Spleen (tissue), 11 donors: ENCODE measurements at regions not wholly inside any gene's neighbourhood (a gene's known extent, or its start where the extent isn't known, plus 50 kb on each side); places are given as distances from the start of the nearest gene placed in this dataset.

ENCODE experiments used
- DNase-seq: peaks from one replicate; pipeline ENCODE4 v3.0.0-alpha.2; 2020
- H3K27ac ChIP-seq, 8 donors: fragments of 200-600 bp; sonication (generic) in 7 of 8; 1 replicate in 4 of 8; 2 replicates in 4 of 8; pipeline versions ENCODE4 v1.5.0 to v1.8.0; 2016 to 2021; ENCODE audit warnings: inconsistent platforms in 4 of 8, mild to moderate bottlenecking in 4 of 8, moderate library complexity in 1 of 8
- H3K27me3 ChIP-seq, 7 donors: fragments of 200-600 bp; sonication (generic) in 6 of 7; replicated peaks in 1 of 7; 1 replicate in 4 of 7; 2 replicates in 3 of 7; pipeline versions ENCODE4 v1.5.0 to v1.8.0; 2016 to 2021; ENCODE audit warnings: inconsistent platforms in 3 of 7, mild to moderate bottlenecking in 1 of 7
- H3K36me3 ChIP-seq, 6 donors: fragments of 200-600 bp; sonication (generic) in 5 of 6; 1 replicate in 4 of 6; 2 replicates in 2 of 6; pipeline versions ENCODE4 v1.5.0 to v1.8.0; 2016 to 2021; ENCODE audit warnings: inconsistent platforms in 2 of 6
- H3K4me1 ChIP-seq, 6 donors: fragments of 200-600 bp; sonication (generic) in 5 of 6; 1 replicate in 3 of 6; 2 replicates in 3 of 6; pipeline versions ENCODE4 v1.5.0 to v1.8.0; 2016 to 2021; ENCODE audit warnings: inconsistent platforms in 3 of 6
- H3K4me3 ChIP-seq, 8 donors: fragments of 200-600 bp; sonication (generic) in 7 of 8; 1 replicate in 4 of 8; 2 replicates in 4 of 8; pipeline versions ENCODE4 v1.5.0 to v1.8.0; 2016 to 2021; ENCODE audit warnings: inconsistent platforms in 4 of 8, mild to moderate bottlenecking in 4 of 8, moderate library complexity in 2 of 8
- H3K9me3 ChIP-seq, 8 donors: fragments of 200-600 bp; sonication (generic) in 7 of 8; 1 replicate in 4 of 8; 2 replicates in 4 of 8; pipeline versions ENCODE4 v1.5.0 to v1.8.0; 2016 to 2021; ENCODE audit warnings: inconsistent platforms in 4 of 8
- POLR2A ChIP-seq, 3 donors: fragments of 450-650 bp; IDR thresholded peaks; one replicate each; pipeline ENCODE4 v1.5.1; 2017; ENCODE audit warnings: antibody characterized with exemption in 3 of 3, mild to moderate bottlenecking in 1 of 3
- POLR2AphosphoS5 ChIP-seq, 3 donors: sonication (generic); formaldehyde crosslinking; IDR thresholded peaks; one replicate each; pipeline ENCODE4 v1.5.1; 2017; ENCODE audit warnings: antibody characterized with exemption in 3 of 3
- WGBS, 5 donors: extraction: QIAGEN DNeasy Blood & Tissue Kit in 3 of 5; methylation state at CpG; one replicate each; pipeline versions ENCODE4 v1.1.5 to v1.1.7; 2013 to 2018; 5-methylcytosine and 5-hydroxymethylcytosine counted together
- intact Hi-C: fragments of 100-400 bp; cut with DNase I; formaldehyde crosslinking; loops from one replicate; pipeline ENCODE4 v1.15.0; 2023; ENCODE audit warnings: low total_unique reads
- TF ChIP-seq, protein P1 (sequence below), 11 experiments: fragments of 200-600 bp in 7 of 11; fragments of 450-650 bp in 4 of 11; sonication (generic) in 4 of 11; IDR thresholded peaks in 8 of 11; conservative IDR thresholded peaks in 3 of 11; 1 replicate in 7 of 11; 2 replicates in 4 of 11; pipeline versions ENCODE4 v1.4.0 to v1.8.0; 2016 to 2021; ENCODE audit warnings: antibody characterized with exemption in 11 of 11, inconsistent platforms in 4 of 11, mild to moderate bottlenecking in 1 of 11
- donor health status: healthy with polysubstance abuse.
- donor health status: DM: no; HTN: no; CAD: no; lungs with moderate emphysema.
- donor health status: DM: no; HTN: no; CAD: no.
- donor health status: Bipolar disorder and iron deficiency.
- donor health status: healthy.
- donor health status: DM: no; HTN: no; CAD: no.
- donor health status: DM: yes; HTN: yes; CAD: no.

DNA sequence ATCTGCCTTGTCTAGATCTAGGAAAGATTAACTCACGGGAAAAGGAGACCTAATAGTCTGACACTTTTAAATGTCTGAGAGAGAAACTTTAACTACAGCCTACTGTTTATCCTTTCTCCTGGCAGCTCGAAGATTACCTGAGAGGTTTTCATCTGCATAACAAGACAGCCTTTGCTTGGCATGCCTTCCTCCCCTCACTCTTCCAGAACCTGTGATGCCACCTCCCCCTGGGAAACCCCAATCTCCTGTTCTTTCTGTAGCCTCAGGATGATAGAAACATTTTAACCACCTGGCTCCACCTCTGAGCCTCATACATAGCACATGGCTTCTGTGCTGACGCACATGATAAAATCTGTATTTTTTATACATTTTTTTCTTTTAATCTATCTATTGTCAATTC is 420.8 kb downstream of the CNTN6 start:
- DNase-seq: no peak
- no peak for TF ChIP-seq POLR2AphosphoS5 (IDR thresholded peaks at IDR 0.05)
- TF ChIP-seq, protein P1, sequence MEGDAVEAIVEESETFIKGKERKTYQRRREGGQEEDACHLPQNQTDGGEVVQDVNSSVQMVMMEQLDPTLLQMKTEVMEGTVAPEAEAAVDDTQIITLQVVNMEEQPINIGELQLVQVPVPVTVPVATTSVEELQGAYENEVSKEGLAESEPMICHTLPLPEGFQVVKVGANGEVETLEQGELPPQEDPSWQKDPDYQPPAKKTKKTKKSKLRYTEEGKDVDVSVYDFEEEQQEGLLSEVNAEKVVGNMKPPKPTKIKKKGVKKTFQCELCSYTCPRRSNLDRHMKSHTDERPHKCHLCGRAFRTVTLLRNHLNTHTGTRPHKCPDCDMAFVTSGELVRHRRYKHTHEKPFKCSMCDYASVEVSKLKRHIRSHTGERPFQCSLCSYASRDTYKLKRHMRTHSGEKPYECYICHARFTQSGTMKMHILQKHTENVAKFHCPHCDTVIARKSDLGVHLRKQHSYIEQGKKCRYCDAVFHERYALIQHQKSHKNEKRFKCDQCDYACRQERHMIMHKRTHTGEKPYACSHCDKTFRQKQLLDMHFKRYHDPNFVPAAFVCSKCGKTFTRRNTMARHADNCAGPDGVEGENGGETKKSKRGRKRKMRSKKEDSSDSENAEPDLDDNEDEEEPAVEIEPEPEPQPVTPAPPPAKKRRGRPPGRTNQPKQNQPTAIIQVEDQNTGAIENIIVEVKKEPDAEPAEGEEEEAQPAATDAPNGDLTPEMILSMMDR (IDR thresholded peaks at IDR 0.05 in 8 of 11, conservative IDR thresholded peaks at IDR 0.05 in 3 of 11): no peak
- no peak for TF ChIP-seq POLR2A (IDR thresholded peaks at IDR 0.05)
- no peaks in the 10 kb centered on the region for H3K27me3 ChIP-seq
- no peak overlapping the region for H3K4me3 ChIP-seq
- H3K27ac ChIP-seq: no peak overlapping the region
- intact Hi-C loops: no loop called here
- H3K4me1 ChIP-seq: no peaks in the 10 kb centered on the region
- H3K9me3 ChIP-seq: no peaks in the 10 kb centered on the region
- 55 to 71% (median 58%) methylated on average over 3 of the region's 3 CpGs for WGBS, 5 donors
- H3K36me3 ChIP-seq: no peaks in the 10 kb centered on the region

DNA sequence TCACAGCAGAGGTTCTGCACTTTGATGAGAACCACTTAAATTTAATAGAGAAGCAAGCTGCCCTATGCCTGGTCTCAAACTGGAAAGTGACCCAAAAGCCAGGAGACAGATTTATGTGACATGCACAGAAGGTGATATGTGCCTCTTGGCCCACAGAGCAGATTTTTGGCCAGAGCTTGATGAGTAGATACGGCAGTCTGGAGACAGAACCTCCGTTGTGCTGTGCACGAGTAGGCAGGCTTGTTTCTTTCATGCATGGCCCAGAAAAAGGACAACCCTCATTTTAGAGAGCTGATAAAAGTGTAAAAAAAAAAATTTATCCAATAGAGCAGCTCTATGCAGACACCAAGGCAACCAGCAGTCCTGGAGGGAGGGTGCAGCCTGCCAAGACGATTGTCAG is 423.1 kb downstream of the CNTN6 start:
- no peaks in the 10 kb centered on the region for H3K36me3 ChIP-seq
- H3K27me3 ChIP-seq: no peaks in the 10 kb centered on the region
- no peaks in the 10 kb centered on the region for H3K4me1 ChIP-seq
- WGBS, 5 donors: 66 to 74% (median 70%) methylated on average over 4 of the region's 4 CpGs
- H3K9me3 ChIP-seq: no peaks in the 10 kb centered on the region
- no peak overlapping the region for H3K27ac ChIP-seq
- TF ChIP-seq POLR2A (IDR thresholded peaks at IDR 0.05) (no peak), POLR2AphosphoS5 (IDR thresholded peaks at IDR 0.05) (no peak)
- TF ChIP-seq, protein P1 (IDR thresholded peaks at IDR 0.05 in 8 of 11, conservative IDR thresholded peaks at IDR 0.05 in 3 of 11): no peak
- intact Hi-C loops: no loop called here
- DNase-seq: no peak
- no peak overlapping the region for H3K4me3 ChIP-seq

- Histone ChIP-seq H3K9me3 (peaks cover 0 to 4% (median 0%) of the 10 kb centered on the region in 8 donors), H3K27me3 (no peaks in the 10 kb centered on the region), H3K27ac (no peak overlapping the region), H3K36me3 (no peaks in the 10 kb centered on the region), H3K4me3 (no peak overlapping the region), H3K4me1 (no peaks in the 10 kb centered on the region)
- DNase-seq: no peak
- 74 to 92% (median 79%) methylated on average over 4 of the region's 4 CpGs for WGBS, 5 donors
- TF ChIP-seq POLR2AphosphoS5 (IDR thresholded peaks at IDR 0.05) (no peak), POLR2A (IDR thresholded peaks at IDR 0.05) (no peak)
- TF ChIP-seq, protein P1 (IDR thresholded peaks at IDR 0.05 in 8 of 11, conservative IDR thresholded peaks at IDR 0.05 in 3 of 11): no peak
- intact Hi-C loops: no loop called here
Measured at GRCh38 chr3:1527786-1528185, 435.0 kb downstream of the CNTN6 start.

DNA sequence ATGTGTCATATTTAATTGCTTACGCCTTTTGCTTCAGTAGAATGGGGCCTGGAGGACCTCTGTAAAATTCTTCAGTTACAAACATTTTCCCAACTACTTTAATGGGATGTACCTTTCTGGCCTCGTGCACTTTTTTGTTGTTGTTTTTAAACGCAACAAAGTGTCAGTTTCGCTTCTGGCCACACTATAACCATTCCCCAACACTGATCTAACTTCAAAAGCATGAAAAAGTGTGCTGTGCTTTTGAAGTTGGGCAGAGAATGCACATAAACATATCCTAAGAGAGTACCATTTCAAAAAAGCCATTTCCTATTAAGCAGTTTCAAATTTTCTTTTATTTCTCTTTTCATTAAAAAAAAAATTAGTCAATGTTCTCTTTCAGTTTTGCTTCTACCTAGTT is 435.8 kb downstream of the CNTN6 start:
- Histone ChIP-seq H3K36me3 (no peaks in the 10 kb centered on the region), H3K27me3 (no peaks in the 10 kb centered on the region), H3K4me1 (no peaks in the 10 kb centered on the region), H3K9me3 (peaks cover 0 to 4% (median 0%) of the 10 kb centered on the region in 8 donors), H3K27ac (no peak overlapping the region), H3K4me3 (no peak overlapping the region)
- TF ChIP-seq POLR2A (IDR thresholded peaks at IDR 0.05) (no peak), POLR2AphosphoS5 (IDR thresholded peaks at IDR 0.05) (no peak)
- TF ChIP-seq, protein P1 (IDR thresholded peaks at IDR 0.05 in 8 of 11, conservative IDR thresholded peaks at IDR 0.05 in 3 of 11): no peak
- intact Hi-C loops: no loop called here
- 69 to 79% (median 76%) methylated on average over 4 of the region's 4 CpGs for WGBS, 5 donors
- no peak for DNase-seq
